ENCODE measurements at regions not wholly inside any gene's neighbourhood (a gene's known extent, or its start where the extent isn't known, plus 50 kb on each side); places are given as distances from the start of the nearest gene placed in this dataset.

DNA sequence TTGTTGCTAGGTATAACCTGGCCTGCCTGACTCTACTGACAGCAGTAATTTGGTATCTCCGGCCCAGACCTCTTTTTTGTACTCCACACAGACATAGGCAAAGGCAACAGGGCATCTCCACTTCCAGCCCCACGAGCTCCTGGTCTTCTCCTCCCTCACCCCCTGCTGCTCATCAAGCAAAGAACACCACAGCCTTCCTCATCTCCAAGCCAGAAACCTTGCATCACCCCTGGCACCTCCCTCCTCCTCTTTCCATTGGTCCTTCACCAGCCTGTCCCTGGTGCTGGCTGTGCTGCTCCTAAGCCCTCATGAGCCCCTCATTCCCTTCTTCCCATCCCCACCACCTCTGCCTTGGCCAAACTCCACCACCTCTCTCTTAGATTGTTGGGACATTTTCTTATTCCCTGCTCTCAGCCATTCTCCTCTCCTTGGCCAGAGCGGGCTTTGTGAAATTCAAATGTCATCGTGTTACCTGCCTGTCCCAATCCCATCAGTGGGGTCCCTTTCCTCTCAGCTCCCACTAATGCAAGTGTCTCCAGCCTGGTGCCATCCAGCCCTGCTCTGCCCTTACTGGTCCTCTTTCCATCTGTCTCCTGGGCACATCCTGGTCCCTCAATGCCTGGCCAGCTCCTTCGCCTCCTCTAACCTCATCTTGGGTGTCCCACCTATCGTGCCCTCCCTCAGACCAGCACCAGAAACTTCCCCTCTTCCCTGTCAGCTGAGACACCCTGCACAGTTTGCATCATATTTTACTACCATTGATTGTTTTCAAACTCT lies 77.4 kb downstream of the INHBB start:
- DNase-seq (ENCODE audit: low spot score): no peak
- no peaks in the 10 kb centered on the region for H4K20me1 ChIP-seq (ENCODE audit: insufficient read depth, poor library complexity, severe bottlenecking)
- WGBS (ENCODE audit: low lambda C conversion rate, missing lambda C conversion rate): 80% methylated on average over 6 of the region's 6 CpGs
- no peak overlapping the region for H3K4me3 ChIP-seq
- H3K79me2 ChIP-seq: no peaks in the 10 kb centered on the region
- H3K9me2 ChIP-seq (replicated peaks; ENCODE audit: insufficient read depth): no peaks in the 10 kb centered on the region
- peaks cover 13% of the 10 kb centered on the region for H3K27me3 ChIP-seq
- no peak overlapping the region for H2AFZ ChIP-seq
- TF ChIP-seq EZH2 (IDR thresholded peaks at IDR 0.05; ENCODE audit: borderline replicate concordance) (no peak), EZH2phosphoT487 (IDR thresholded peaks at IDR 0.05; ENCODE audit: low read depth, severe bottlenecking, unreplicated experiment) (no peak)
- TF ChIP-seq, protein P1, sequence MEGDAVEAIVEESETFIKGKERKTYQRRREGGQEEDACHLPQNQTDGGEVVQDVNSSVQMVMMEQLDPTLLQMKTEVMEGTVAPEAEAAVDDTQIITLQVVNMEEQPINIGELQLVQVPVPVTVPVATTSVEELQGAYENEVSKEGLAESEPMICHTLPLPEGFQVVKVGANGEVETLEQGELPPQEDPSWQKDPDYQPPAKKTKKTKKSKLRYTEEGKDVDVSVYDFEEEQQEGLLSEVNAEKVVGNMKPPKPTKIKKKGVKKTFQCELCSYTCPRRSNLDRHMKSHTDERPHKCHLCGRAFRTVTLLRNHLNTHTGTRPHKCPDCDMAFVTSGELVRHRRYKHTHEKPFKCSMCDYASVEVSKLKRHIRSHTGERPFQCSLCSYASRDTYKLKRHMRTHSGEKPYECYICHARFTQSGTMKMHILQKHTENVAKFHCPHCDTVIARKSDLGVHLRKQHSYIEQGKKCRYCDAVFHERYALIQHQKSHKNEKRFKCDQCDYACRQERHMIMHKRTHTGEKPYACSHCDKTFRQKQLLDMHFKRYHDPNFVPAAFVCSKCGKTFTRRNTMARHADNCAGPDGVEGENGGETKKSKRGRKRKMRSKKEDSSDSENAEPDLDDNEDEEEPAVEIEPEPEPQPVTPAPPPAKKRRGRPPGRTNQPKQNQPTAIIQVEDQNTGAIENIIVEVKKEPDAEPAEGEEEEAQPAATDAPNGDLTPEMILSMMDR (IDR thresholded peaks at IDR 0.05; ENCODE audit: poor library complexity): no peak
- no peak overlapping the region for H3K27ac ChIP-seq
- H3K36me3 ChIP-seq (replicated peaks; ENCODE audit: insufficient read depth, low read depth): no peaks in the 10 kb centered on the region
- H3K4me2 ChIP-seq: no peak overlapping the region
- H3K9me3 ChIP-seq (ENCODE audit: low read depth): no peaks in the 10 kb centered on the region
- H3K4me1 ChIP-seq (ENCODE audit: insufficient read depth): no peaks in the 10 kb centered on the region

DNA sequence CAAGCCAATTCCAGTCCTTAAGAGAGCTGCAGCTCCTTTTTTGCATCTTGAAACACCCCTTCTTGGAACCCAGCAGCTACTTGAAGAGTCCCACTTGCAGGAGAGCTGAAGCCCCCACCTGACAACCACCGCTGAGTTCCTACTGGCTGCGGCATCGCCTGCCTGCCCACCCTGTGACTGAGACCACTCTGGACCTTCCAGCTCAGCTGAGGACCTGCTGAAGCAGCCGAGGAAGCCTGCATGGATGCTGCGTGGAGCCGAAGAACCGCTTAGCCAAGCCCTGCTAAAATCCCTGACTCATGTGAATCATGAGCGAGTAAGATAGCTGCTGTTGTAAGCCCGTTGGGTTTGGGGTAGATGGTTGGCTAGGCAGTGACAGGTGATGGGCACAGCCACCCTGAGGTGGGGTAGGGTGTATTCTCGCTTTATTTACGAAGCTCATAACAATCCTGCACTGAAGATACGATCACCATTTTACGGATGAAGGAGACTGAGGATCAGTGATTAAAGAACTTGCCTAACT lies 78.4 kb downstream of the INHBB start:
- 90% methylated on average over 13 of the region's 13 CpGs for WGBS (ENCODE audit: low lambda C conversion rate, missing lambda C conversion rate)
- Histone ChIP-seq H4K20me1 (ENCODE audit: insufficient read depth, poor library complexity, severe bottlenecking) (no peaks in the 10 kb centered on the region), H3K36me3 (replicated peaks; ENCODE audit: insufficient read depth, low read depth) (no peaks in the 10 kb centered on the region), H3K9me2 (replicated peaks; ENCODE audit: insufficient read depth) (no peaks in the 10 kb centered on the region), H3K4me3 (no peak overlapping the region), H3K4me1 (ENCODE audit: insufficient read depth) (no peaks in the 10 kb centered on the region), H3K9me3 (ENCODE audit: low read depth) (no peaks in the 10 kb centered on the region), H3K4me2 (no peak overlapping the region), H3K79me2 (no peaks in the 10 kb centered on the region), H3K27me3 (peaks cover 13% of the 10 kb centered on the region), H2AFZ (no peak overlapping the region), H3K27ac (no peak overlapping the region)
- no peak for DNase-seq (ENCODE audit: low spot score)
- no peak for TF ChIP-seq EZH2 (IDR thresholded peaks at IDR 0.05; ENCODE audit: borderline replicate concordance)
- TF ChIP-seq, protein P1 (IDR thresholded peaks at IDR 0.05; ENCODE audit: poor library complexity): no peak
- no peak for TF ChIP-seq EZH2phosphoT487 (IDR thresholded peaks at IDR 0.05; ENCODE audit: low read depth, severe bottlenecking, unreplicated experiment)

DNA sequence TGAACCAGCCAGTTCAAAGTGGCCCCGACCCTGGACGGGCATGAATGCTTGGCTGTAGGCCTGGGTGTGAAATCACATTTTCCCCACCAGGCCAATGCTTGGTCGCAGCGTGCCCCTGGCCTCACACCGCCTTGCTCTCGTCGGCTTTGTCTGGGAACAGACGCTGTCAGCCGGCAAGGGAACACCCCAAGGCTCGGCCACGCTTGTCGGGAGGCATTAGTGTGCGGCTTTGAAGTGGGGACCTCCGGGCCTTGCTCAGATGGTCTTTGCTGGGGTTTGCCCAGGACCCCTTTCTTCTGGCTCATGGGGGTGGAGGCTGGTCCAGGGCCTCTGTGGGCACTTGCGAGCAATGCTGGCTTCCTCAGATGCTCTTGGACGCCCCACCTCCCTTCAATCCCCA lies 79.1 kb downstream of the INHBB start:
- no peaks in the 10 kb centered on the region for H3K36me3 ChIP-seq (replicated peaks; ENCODE audit: insufficient read depth, low read depth)
- H3K9me3 ChIP-seq (ENCODE audit: low read depth): no peaks in the 10 kb centered on the region
- no peaks in the 10 kb centered on the region for H3K4me1 ChIP-seq (ENCODE audit: insufficient read depth)

More for the DNA sequence above, 79.1 kb downstream of the INHBB start:
- DNase-seq (ENCODE audit: low spot score): no peak
- peaks cover 13% of the 10 kb centered on the region for H3K27me3 ChIP-seq
- H2AFZ ChIP-seq: no peak overlapping the region
- no peak overlapping the region for H3K4me2 ChIP-seq
- no peaks in the 10 kb centered on the region for H3K79me2 ChIP-seq
- H3K4me3 ChIP-seq: no peak overlapping the region
- H4K20me1 ChIP-seq (ENCODE audit: insufficient read depth, poor library complexity, severe bottlenecking): no peaks in the 10 kb centered on the region
- H3K9me2 ChIP-seq (replicated peaks; ENCODE audit: insufficient read depth): no peaks in the 10 kb centered on the region
- no peak overlapping the region for H3K27ac ChIP-seq
- 92% methylated on average over 16 of the region's 16 CpGs for WGBS (ENCODE audit: low lambda C conversion rate, missing lambda C conversion rate)
- TF ChIP-seq EZH2 (IDR thresholded peaks at IDR 0.05; ENCODE audit: borderline replicate concordance): no peak
- TF ChIP-seq, protein P1 (IDR thresholded peaks at IDR 0.05; ENCODE audit: poor library complexity): no peak
- no peak for TF ChIP-seq EZH2phosphoT487 (IDR thresholded peaks at IDR 0.05; ENCODE audit: low read depth, severe bottlenecking, unreplicated experiment)

Data from hepatocyte (in vitro differentiated cells).